DOHH2 (cell line): ENCODE measurements at regions not wholly inside any gene's neighbourhood (a gene's known extent, or its start where the extent isn't known, plus 50 kb on each side); places are given as distances from the start of the nearest gene placed in this dataset.

Source experiments
- H3F3A ChIP-seq: fragments of 200-600 bp; sonication (generic), shearing (Covaris generic); 2 replicates; pipeline ENCODE4 v1.6.0; 2016; ENCODE audit warnings: antibody characterized with exemption, mild to moderate bottlenecking; ENCODE audit not compliant: control insufficient read depth, insufficient read depth
- H3K27ac ChIP-seq: fragments of 200-600 bp; sonication (generic); 2 replicates; pipeline ENCODE4 v1.5.1; 2014; ENCODE audit warnings: low read depth, mild to moderate bottlenecking, low read length, moderate library complexity
- H3K27me3 ChIP-seq: fragments of 200-600 bp; sonication (generic); 2 replicates; pipeline ENCODE4 v1.6.1; 2014; ENCODE audit warnings: mild to moderate bottlenecking, low read length, mixed read lengths; ENCODE audit not compliant: control insufficient read depth
- H3K36me3 ChIP-seq: fragments of 200-600 bp; sonication (generic); 2 replicates; pipeline ENCODE4 v1.6.1; 2014; ENCODE audit warnings: mild to moderate bottlenecking, low read length, moderate library complexity, mixed read lengths; ENCODE audit not compliant: control insufficient read depth
- H3K4me1 ChIP-seq: fragments of 200-600 bp; sonication (generic); 2 replicates; pipeline ENCODE4 v1.6.1; 2014; ENCODE audit warnings: mild to moderate bottlenecking, low read length, mixed read lengths; ENCODE audit not compliant: control insufficient read depth
- H3K4me2 ChIP-seq: fragments of 200-600 bp; sonication (generic); 2 replicates; pipeline ENCODE4 v1.6.0; 2014; ENCODE audit warnings: mild to moderate bottlenecking, low read length, moderate library complexity
- H3K4me3 ChIP-seq: fragments of 200-600 bp; sonication (generic); 2 replicates; pipeline ENCODE4 v1.5.1; 2014; ENCODE audit warnings: mild to moderate bottlenecking, low read length, mixed read lengths
- H3K79me2 ChIP-seq: fragments of 200-600 bp; sonication (generic); 2 replicates; pipeline ENCODE4 v1.6.1; 2014; ENCODE audit warnings: mild to moderate bottlenecking, low read length, mixed read lengths; ENCODE audit not compliant: control insufficient read depth
- H3K9me2 ChIP-seq: fragments of 200-600 bp; sonication (generic); replicated peaks from 2 replicates; pipeline ENCODE4 v1.6.1; 2014; ENCODE audit warnings: mild to moderate bottlenecking, low read length, mixed read lengths; ENCODE audit not compliant: control insufficient read depth
- H3K9me3 ChIP-seq: fragments of 200-600 bp; sonication (generic); 2 replicates; pipeline ENCODE4 v1.6.1; 2014; ENCODE audit warnings: antibody characterized with exemption, low read length, mixed read lengths; ENCODE audit not compliant: control insufficient read depth, insufficient read depth
- H4K20me1 ChIP-seq: fragments of 200-600 bp; sonication (generic); 2 replicates; pipeline ENCODE4 v1.6.0; 2014; ENCODE audit warnings: low read depth, mild to moderate bottlenecking, antibody characterized with exemption, low read length, moderate library complexity; ENCODE audit not compliant: control insufficient read depth, insufficient read depth
- CTCF ChIP-seq: fragments of 200-600 bp; sonication (generic); IDR thresholded peaks from one replicate; pipeline ENCODE4 v1.5.1; 2014; ENCODE audit warnings: antibody characterized with exemption, mild to moderate bottlenecking, low read depth, low read length; ENCODE audit not compliant: poor library complexity, severe bottlenecking
- EZH2phosphoT487 ChIP-seq: fragments of 200-600 bp; sonication (generic); IDR thresholded peaks from 2 replicates; pipeline ENCODE4 v1.6.1; 2017; ENCODE audit warnings: borderline replicate concordance, mild to moderate bottlenecking, antibody characterized with exemption, low read length, moderate library complexity, mixed read lengths

DNA sequence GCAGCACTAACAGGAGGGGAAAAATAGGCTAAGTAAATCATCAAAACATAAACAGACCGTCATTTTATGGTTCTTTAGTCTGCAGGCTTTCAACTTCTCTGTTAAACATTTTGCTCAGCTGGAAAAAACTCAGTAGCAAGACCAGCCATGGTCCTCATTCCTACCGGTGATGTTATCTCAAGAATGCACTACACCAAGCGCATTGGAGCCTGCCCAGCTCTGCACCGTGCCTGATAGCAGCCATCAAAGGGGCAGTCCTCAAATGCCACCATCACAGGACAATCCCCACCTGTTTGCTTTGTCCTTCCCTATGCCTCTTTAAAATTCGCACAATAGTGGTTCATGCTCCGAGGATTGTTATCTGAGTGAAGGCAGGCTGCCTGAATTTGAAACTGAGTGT lies 181.5 kb upstream of the MON1B start:
- TF ChIP-seq EZH2phosphoT487 (no peak), CTCF (no peak)
- 0 out of 2 replicates have a peak, but pooled peaks cover 2% of the 10 kb centered on the region for H3K9me3 ChIP-seq
- no peaks in the 10 kb centered on the region for H3K27me3 ChIP-seq
- H3F3A ChIP-seq = no peaks in the 10 kb centered on the region
- no peak overlapping the region for H3K4me2 ChIP-seq
- H3K36me3 ChIP-seq = no peaks in the 10 kb centered on the region
- no peaks in the 10 kb centered on the region for H4K20me1 ChIP-seq
- H3K9me2 ChIP-seq = no peaks in the 10 kb centered on the region
- H3K27ac ChIP-seq = no peak overlapping the region
- no peak overlapping the region for H3K4me3 ChIP-seq
- no peaks in the 10 kb centered on the region for H3K4me1 ChIP-seq
- H3K79me2 ChIP-seq = no peaks in the 10 kb centered on the region

- H3K27me3 ChIP-seq = no peaks in the 10 kb centered on the region
- no peak for TF ChIP-seq EZH2phosphoT487
- no peak for TF ChIP-seq CTCF
Measured at GRCh38 chr16:77014441-77014840, 176.5 kb upstream of the MON1B start.

GRCh38 chr16:77030600-77030999 lies 160.4 kb upstream of the MON1B start:
- no peak overlapping the region for H3K4me2 ChIP-seq
- H3K27ac ChIP-seq = no peak overlapping the region
- H3K36me3 ChIP-seq = no peaks in the 10 kb centered on the region
- H3F3A ChIP-seq = no peaks in the 10 kb centered on the region
- H3K4me1 ChIP-seq = peaks cover 6% of the 10 kb centered on the region
- no peaks in the 10 kb centered on the region; the same call in 1 of the 2 replicates for H3K9me3 ChIP-seq
- H3K79me2 ChIP-seq = no peaks in the 10 kb centered on the region
- H4K20me1 ChIP-seq = no peaks in the 10 kb centered on the region
- TF ChIP-seq CTCF (no peak), EZH2phosphoT487 (no peak)
- H3K27me3 ChIP-seq = no peaks in the 10 kb centered on the region
- H3K9me2 ChIP-seq = no peaks in the 10 kb centered on the region
- H3K4me3 ChIP-seq = no peak overlapping the region

More at GRCh38 chr16:77014441-77014840, 176.5 kb upstream of the MON1B start:
- Histone ChIP-seq H3K9me2 (no peaks in the 10 kb centered on the region), H3K4me1 (no peaks in the 10 kb centered on the region), H3K4me2 (no peak overlapping the region), H3K79me2 (no peaks in the 10 kb centered on the region), H3K36me3 (no peaks in the 10 kb centered on the region), H3K27ac (no peak overlapping the region), H3F3A (no peaks in the 10 kb centered on the region), H3K4me3 (no peak overlapping the region), H4K20me1 (no peaks in the 10 kb centered on the region), H3K9me3 (0 out of 2 replicates have a peak, but pooled peaks cover 2% of the 10 kb centered on the region)
